ENCODE measurements at regions not wholly inside any gene's neighbourhood (a gene's known extent, or its start where the extent isn't known, plus 50 kb on each side); places are given as distances from the start of the nearest gene placed in this dataset.

GRCh38 chr10:4068629-4069028 lies 283.6 kb upstream of the KLF6 start:
- TF ChIP-seq, protein P1, sequence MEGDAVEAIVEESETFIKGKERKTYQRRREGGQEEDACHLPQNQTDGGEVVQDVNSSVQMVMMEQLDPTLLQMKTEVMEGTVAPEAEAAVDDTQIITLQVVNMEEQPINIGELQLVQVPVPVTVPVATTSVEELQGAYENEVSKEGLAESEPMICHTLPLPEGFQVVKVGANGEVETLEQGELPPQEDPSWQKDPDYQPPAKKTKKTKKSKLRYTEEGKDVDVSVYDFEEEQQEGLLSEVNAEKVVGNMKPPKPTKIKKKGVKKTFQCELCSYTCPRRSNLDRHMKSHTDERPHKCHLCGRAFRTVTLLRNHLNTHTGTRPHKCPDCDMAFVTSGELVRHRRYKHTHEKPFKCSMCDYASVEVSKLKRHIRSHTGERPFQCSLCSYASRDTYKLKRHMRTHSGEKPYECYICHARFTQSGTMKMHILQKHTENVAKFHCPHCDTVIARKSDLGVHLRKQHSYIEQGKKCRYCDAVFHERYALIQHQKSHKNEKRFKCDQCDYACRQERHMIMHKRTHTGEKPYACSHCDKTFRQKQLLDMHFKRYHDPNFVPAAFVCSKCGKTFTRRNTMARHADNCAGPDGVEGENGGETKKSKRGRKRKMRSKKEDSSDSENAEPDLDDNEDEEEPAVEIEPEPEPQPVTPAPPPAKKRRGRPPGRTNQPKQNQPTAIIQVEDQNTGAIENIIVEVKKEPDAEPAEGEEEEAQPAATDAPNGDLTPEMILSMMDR (conservative IDR thresholded peaks at IDR 0.05; ENCODE audit: low read depth, low read length) = no peak
- no peak overlapping the region for H3K4me3 ChIP-seq (ENCODE audit: low read depth, low read length)
- no peak for DNase-seq (ENCODE audit: low read depth)

DNA sequence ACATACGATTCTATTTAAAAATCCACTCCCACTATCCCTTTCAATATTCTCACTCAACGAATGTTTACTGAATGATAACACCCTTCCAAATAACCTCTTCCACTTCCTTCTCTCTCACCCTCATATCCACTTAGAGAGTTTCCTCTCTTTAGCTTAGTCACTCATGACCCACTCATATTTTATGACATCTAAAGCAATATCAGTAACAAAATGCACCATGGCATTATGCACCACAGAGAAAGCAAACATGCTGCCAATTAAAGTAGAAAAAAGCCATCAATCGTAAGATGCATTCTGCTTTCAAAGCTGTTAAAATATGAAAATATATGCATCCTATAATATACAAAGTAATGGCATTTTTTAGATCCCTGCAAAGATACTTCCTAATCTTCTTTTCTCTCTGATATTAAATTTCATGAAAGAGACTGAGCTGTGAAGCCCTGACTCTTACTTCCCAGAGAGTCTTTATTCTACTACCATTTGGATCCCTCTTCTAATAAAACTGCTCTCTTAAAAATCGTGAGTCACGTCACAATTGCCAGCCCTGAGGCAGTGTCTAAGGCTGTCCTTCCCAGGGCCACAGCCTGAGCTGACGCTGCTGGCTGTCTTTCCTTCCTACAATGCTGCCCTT lies 283.0 kb upstream of the KLF6 start:
- TF ChIP-seq, protein P1 (conservative IDR thresholded peaks at IDR 0.05; ENCODE audit: low read depth, low read length) = no peak
- H3K4me3 ChIP-seq (ENCODE audit: low read depth, low read length) = no peak overlapping the region
- no peak for DNase-seq (ENCODE audit: low read depth)

GRCh38 chr10:4067531-4067930 lies 282.5 kb upstream of the KLF6 start:
- H3K4me3 ChIP-seq (ENCODE audit: low read depth, low read length) = no peak overlapping the region
- no peak for DNase-seq (ENCODE audit: low read depth)
- TF ChIP-seq, protein P1 (conservative IDR thresholded peaks at IDR 0.05; ENCODE audit: low read depth, low read length) = no peak

DNA sequence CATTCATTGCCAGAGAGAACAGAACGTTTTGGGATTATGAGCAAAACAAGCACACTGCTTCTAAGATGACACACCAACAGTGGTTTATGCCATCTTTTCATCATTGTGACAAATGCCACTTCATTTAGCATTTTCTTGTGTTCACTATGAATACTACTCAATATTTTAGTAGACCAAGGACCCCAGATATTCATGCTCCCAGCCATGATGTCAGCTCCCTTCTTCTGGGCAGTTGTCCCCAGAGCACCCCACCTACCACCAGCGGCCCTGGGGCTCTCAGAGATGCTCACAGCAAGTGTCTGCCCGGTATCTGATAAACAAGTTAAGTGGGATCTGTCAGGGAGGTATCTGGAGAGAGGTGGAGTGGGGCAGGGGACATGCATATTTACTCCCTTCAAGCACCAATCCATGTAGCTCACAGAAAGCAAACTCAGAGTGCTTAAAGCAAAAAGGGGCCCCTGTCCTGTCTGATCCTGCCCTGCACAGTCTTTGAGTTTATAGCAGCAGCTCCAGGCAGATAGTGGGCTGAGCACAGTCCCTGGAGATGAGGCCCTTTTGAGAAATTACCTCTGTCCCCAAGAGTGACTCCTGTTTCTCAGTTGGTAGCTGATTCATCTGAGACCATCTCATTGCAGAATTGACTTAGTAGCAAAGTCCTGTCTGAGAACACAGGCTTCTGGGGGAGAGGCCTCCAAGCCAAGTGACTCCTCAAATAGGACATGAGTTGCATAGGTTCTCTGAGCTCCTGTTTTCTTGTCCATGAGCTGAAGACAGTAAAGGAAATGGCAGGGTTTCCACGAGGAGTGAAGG lies 281.8 kb upstream of the KLF6 start:
- H3K4me3 ChIP-seq (ENCODE audit: low read depth, low read length) = no peak overlapping the region
- TF ChIP-seq, protein P1 (conservative IDR thresholded peaks at IDR 0.05; ENCODE audit: low read depth, low read length) = no peak
- no peak for DNase-seq (ENCODE audit: low read depth)

DNA sequence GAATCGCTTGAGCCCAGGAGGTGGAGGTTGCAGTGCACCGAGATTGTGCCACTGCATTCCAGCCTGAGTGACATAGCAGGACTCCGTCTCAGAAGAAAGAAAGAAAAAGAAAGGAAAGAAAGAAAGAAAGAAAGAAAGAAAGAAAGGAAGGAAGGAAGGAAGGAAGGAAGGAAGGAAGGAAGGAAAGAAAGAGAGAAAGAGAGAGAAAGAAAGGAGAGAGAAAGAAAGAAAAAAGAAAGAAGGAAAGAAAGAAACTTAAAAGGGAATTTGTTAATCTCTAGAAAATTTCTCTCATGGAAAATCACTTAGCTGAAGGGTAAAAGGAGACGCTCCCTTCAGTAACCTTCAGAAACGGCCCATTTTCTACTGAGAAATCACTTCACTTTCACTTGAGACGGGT lies 279.5 kb upstream of the KLF6 start:
- no peak overlapping the region for H3K4me3 ChIP-seq (ENCODE audit: low read depth, low read length)
- TF ChIP-seq, protein P1 (conservative IDR thresholded peaks at IDR 0.05; ENCODE audit: low read depth, low read length) = no peak
- DNase-seq (ENCODE audit: low read depth) = no peak

DNA sequence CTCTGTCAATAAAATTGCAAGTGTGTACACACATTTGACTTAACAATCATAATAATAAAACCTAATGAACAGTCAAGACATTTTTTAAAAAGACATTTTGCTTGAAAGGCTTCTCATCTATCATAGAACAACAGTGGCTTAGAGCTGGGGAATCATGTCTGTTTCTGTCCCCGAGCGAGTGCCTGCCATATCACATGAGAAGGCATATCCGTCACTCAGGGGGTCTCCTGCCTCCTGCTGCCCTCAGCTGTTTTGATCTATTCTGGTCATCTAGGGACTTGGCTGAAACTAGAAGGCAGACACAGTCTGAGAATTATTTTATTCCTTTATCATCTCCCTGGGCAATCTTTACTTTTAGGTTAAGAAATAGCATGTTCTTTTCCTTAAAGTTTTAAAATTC lies 278.7 kb upstream of the KLF6 start:
- no peak overlapping the region for H3K4me3 ChIP-seq (ENCODE audit: low read depth, low read length)
- DNase-seq (ENCODE audit: low read depth) = no peak
- TF ChIP-seq, protein P1 (conservative IDR thresholded peaks at IDR 0.05; ENCODE audit: low read depth, low read length) = no peak

- DNase-seq (ENCODE audit: low read depth) = no peak
- no peak overlapping the region for H3K4me3 ChIP-seq (ENCODE audit: low read depth, low read length)
- TF ChIP-seq, protein P1 (conservative IDR thresholded peaks at IDR 0.05; ENCODE audit: low read depth, low read length) = no peak
Observed at GRCh38 chr10:4062751-4063150, 277.7 kb upstream of the KLF6 start.
